ENCODE measurements at regions not wholly inside any gene's neighbourhood (a gene's known extent, or its start where the extent isn't known, plus 50 kb on each side); places are given as distances from the start of the nearest gene placed in this dataset.

DNA sequence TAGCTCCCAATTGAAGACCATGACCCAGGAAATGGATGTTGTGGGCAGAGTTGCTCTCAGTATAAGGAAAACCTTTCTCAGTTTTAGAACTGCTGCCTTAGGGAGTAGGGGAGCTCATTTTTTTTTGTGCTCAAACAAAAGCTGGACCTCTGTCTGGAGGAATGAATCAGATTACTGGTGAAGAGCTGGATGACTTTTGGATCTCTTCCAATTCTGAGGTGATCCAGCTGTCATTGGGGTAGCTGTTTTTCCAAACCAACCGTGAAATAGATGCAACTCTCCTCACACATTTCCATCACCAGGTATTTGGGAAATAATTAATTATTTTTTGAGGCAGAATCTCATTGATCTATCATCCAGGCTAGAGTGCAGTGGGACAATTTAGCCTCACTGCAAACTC, 251.3 kb upstream of the PLET1 start (continued):
- no peak for TF ChIP-seq PRDM15 (CRISPR knock-in tag; IDR thresholded peaks at IDR 0.05)
- TF ChIP-seq FOXK1 (CRISPR knock-in tag; IDR thresholded peaks at IDR 0.05), result no peak
- TF ChIP-seq CBFB (CRISPR knock-in tag; IDR thresholded peaks at IDR 0.05; ENCODE audit: low read depth), result no peak
- TF ChIP-seq, protein P1, sequence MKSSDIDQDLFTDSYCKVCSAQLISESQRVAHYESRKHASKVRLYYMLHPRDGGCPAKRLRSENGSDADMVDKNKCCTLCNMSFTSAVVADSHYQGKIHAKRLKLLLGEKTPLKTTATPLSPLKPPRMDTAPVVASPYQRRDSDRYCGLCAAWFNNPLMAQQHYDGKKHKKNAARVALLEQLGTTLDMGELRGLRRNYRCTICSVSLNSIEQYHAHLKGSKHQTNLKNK (CRISPR knock-in tag; IDR thresholded peaks at IDR 0.05), result no peak
- no peak for TF ChIP-seq STAT6 (CRISPR knock-in tag; conservative IDR thresholded peaks at IDR 0.05; ENCODE audit: low read depth)
- TF ChIP-seq ELF4 (CRISPR knock-in tag; IDR thresholded peaks at IDR 0.05; ENCODE audit: low read depth), result no peak
- no peak for TF ChIP-seq FOXP1 (CRISPR knock-in tag; IDR thresholded peaks at IDR 0.05; ENCODE audit: borderline replicate concordance)
- TF ChIP-seq ZNF423 (CRISPR knock-in tag; IDR thresholded peaks at IDR 0.05), result no peak
- TF ChIP-seq ZNF416 (CRISPR knock-in tag; IDR thresholded peaks at IDR 0.05), result no peak
- no peak for TF ChIP-seq ZNF138 (CRISPR knock-in tag; conservative IDR thresholded peaks at IDR 0.05)
- TF ChIP-seq IRF2 (CRISPR knock-in tag; IDR thresholded peaks at IDR 0.05; ENCODE audit: borderline replicate concordance, low read depth), result no peak
- TF ChIP-seq GTF2I (CRISPR knock-in tag; conservative IDR thresholded peaks at IDR 0.05), result no peak

- Mint-ChIP-seq H3K27me3 (ENCODE audit: low read depth) (no peaks in the 10 kb centered on the region), H3K9me3 (peaks cover under 1% of the 10 kb centered on the region), H3K27ac (no peak overlapping the region), H3K36me3 (no peaks in the 10 kb centered on the region), H3K4me1 (no peaks in the 10 kb centered on the region), H3K4me3 (no peak overlapping the region)
- ChIA-PET CTCF (interaction anchor here (1.1 to 1.3 kb wide), 2 partner anchors 59 to 73 kb away, joined by 3 to 4 read pairs; no protein-coding TSS in a partner anchor), POLR2A (no interaction called here)
- ATAC-seq (no peak), DNase-seq (ENCODE audit: low spot score) (no peak)
- TF ChIP-seq ZNF671 (CRISPR knock-in tag; IDR thresholded peaks at IDR 0.05) (no peak), ZNF425 (CRISPR knock-in tag; conservative IDR thresholded peaks at IDR 0.05) (no peak), GABPB1 (CRISPR knock-in tag; IDR thresholded peaks at IDR 0.05) (no peak), CREB1 (CRISPR knock-in tag; IDR thresholded peaks at IDR 0.05) (no peak), ZNF121 (CRISPR knock-in tag; IDR thresholded peaks at IDR 0.05) (no peak), PRDM15 (CRISPR knock-in tag; IDR thresholded peaks at IDR 0.05) (no peak), CBFB (CRISPR knock-in tag; IDR thresholded peaks at IDR 0.05; ENCODE audit: low read depth) (no peak), JUN (CRISPR knock-in tag; IDR thresholded peaks at IDR 0.05) (no peak), GTF2I (CRISPR knock-in tag; conservative IDR thresholded peaks at IDR 0.05) (no peak), ZNF138 (CRISPR knock-in tag; conservative IDR thresholded peaks at IDR 0.05) (no peak), IRF2 (CRISPR knock-in tag; IDR thresholded peaks at IDR 0.05; ENCODE audit: borderline replicate concordance, low read depth) (no peak), HMGA2 (CRISPR knock-in tag; IDR thresholded peaks at IDR 0.05) (no peak), ZNF219 (CRISPR knock-in tag; IDR thresholded peaks at IDR 0.05; ENCODE audit: borderline replicate concordance) (no peak), FOXK1 (CRISPR knock-in tag; IDR thresholded peaks at IDR 0.05) (no peak), ZBTB21 (CRISPR knock-in tag; IDR thresholded peaks at IDR 0.05; ENCODE audit: borderline replicate concordance) (no peak)
- TF ChIP-seq, protein P1 (CRISPR knock-in tag; IDR thresholded peaks at IDR 0.05), result no peak
- TF ChIP-seq, protein P2, sequence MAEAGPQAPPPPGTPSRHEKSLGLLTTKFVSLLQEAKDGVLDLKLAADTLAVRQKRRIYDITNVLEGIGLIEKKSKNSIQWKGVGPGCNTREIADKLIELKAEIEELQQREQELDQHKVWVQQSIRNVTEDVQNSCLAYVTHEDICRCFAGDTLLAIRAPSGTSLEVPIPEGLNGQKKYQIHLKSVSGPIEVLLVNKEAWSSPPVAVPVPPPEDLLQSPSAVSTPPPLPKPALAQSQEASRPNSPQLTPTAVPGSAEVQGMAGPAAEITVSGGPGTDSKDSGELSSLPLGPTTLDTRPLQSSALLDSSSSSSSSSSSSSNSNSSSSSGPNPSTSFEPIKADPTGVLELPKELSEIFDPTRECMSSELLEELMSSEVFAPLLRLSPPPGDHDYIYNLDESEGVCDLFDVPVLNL (CRISPR knock-in tag; IDR thresholded peaks at IDR 0.05; ENCODE audit: borderline replicate concordance, low read depth), result no peak
Observed at GRCh38 chr11:112513417-112513816, 252.8 kb upstream of the PLET1 start.

Data from WTC11 (cell line).